ENCODE measurements at regions not wholly inside any gene's neighbourhood (a gene's known extent, or its start where the extent isn't known, plus 50 kb on each side); places are given as distances from the start of the nearest gene placed in this dataset.

DNA sequence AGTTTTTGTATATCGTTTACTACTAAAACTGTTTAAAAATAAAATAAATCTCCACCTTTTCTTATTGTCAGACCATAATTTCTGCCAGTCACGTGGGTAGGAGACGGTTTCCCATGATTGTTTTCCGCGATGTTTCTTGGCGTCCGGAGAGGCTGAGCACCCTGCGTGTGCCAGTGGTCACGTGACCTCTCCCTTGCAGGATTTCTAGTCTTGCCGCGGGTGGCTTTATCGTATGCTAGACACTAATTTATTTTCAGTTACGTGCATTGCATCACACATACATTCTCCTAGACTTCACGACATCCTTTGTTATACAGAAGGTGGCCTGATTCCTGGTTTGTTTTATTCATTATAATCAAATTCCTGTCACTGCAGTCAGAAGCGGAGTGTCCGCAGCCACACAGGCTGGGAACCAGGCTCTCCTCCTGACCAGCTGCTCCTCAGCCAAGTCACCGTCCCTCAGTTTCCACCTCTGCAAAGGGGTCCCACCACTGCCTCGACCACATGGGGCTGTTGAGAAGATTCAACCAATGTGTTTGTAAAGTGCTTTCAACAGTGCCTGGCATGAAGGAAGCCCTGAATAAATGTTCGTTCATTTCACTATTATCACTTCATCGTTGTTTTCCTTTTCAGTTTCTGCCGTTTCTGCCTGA lies 203.2 kb upstream of the PPP2R2D start:
- no peak overlapping the region for H2AFZ ChIP-seq (ENCODE audit: low read depth, low read length)
- CTCF ChIA-PET, result no interaction called here
- TF ChIP-seq, protein P1, sequence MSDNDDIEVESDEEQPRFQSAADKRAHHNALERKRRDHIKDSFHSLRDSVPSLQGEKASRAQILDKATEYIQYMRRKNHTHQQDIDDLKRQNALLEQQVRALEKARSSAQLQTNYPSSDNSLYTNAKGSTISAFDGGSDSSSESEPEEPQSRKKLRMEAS (IDR thresholded peaks at IDR 0.05; ENCODE audit: insufficient read depth, insufficient read length), result no peak
- TF ChIP-seq GATA2 (IDR thresholded peaks at IDR 0.05; ENCODE audit: insufficient read depth, insufficient read length, low read depth, low read length), result no peak
- no peak for TF ChIP-seq JUN (IDR thresholded peaks at IDR 0.05; ENCODE audit: borderline replicate concordance, insufficient read depth, insufficient read length, low read depth)
- no peak overlapping the region for H3K4me2 ChIP-seq (ENCODE audit: insufficient read depth, low read length)
- H3K27ac ChIP-seq (ENCODE audit: insufficient read depth, low read depth, low read length), result no peak overlapping the region
- no peaks in the 10 kb centered on the region for H3K27me3 ChIP-seq (ENCODE audit: control insufficient read depth in 2 of 2, insufficient read depth in 2 of 2, low read length in 2 of 2)
- no peaks in the 10 kb centered on the region for H4K20me1 ChIP-seq (replicated peaks; ENCODE audit: control insufficient read depth, extremely low read depth, insufficient read depth, low read length)
- no peak overlapping the region for H3K9ac ChIP-seq (replicated peaks; ENCODE audit: extremely low read depth, insufficient read depth, low read length)
- H3K36me3 ChIP-seq (ENCODE audit: control insufficient read depth in 2 of 2, extremely low read depth in 1 of 2, insufficient read depth in 2 of 2, low read length in 2 of 2), result no peaks in the 10 kb centered on the region
- intact Hi-C loops (cut with micrococcal nuclease), result no loop called here
- no peak overlapping the region for H3K4me3 ChIP-seq (replicated peaks in 1 of 3; ENCODE audit: insufficient read depth in 1 of 3, low read depth in 1 of 3, low read length in 3 of 3)
- H3K9me1 ChIP-seq (replicated peaks; ENCODE audit: control insufficient read depth, extremely low read depth, insufficient read depth, low read length), result no peaks in the 10 kb centered on the region
- no peak for FAIRE-seq
- dilution Hi-C loops (cut with MboI; ENCODE audit: extremely low pct_ligation_motif_present, low sequenced_read_pairs), result no loop called here
- H3K9me3 ChIP-seq (replicated peaks; ENCODE audit: control insufficient read depth, insufficient read depth, low read length), result peaks cover 5% of the 10 kb centered on the region
- BruUV-seq (replicated peaks), result no TSS peak
- DNase-seq (ENCODE audit: low read depth, low spot score), result no peak
- POLR2A ChIA-PET, result no interaction called here
- no peaks in the 10 kb centered on the region for H3K4me1 ChIP-seq (ENCODE audit: control insufficient read depth, extremely low read depth, insufficient read depth, low read length)
- no peaks in the 10 kb centered on the region for H3K79me2 ChIP-seq (ENCODE audit: control insufficient read depth, insufficient read depth, low read length)

GRCh38 chr10:131698232-131698631 lies 202.6 kb upstream of the PPP2R2D start:
- dilution Hi-C loops (cut with MboI; ENCODE audit: extremely low pct_ligation_motif_present, low sequenced_read_pairs) (no loop called here), intact Hi-C loops (cut with micrococcal nuclease) (no loop called here)
- Histone ChIP-seq H3K9me3 (replicated peaks; ENCODE audit: control insufficient read depth, insufficient read depth, low read length) (peaks cover 5% of the 10 kb centered on the region), H3K27me3 (ENCODE audit: control insufficient read depth in 2 of 2, insufficient read depth in 2 of 2, low read length in 2 of 2) (no peaks in the 10 kb centered on the region), H3K9ac (replicated peaks; ENCODE audit: extremely low read depth, insufficient read depth, low read length) (no peak overlapping the region), H2AFZ (ENCODE audit: low read depth, low read length) (no peak overlapping the region), H3K4me3 (replicated peaks in 1 of 3; ENCODE audit: insufficient read depth in 1 of 3, low read depth in 1 of 3, low read length in 3 of 3) (no peak overlapping the region), H3K4me2 (ENCODE audit: insufficient read depth, low read length) (no peak overlapping the region), H4K20me1 (replicated peaks; ENCODE audit: control insufficient read depth, extremely low read depth, insufficient read depth, low read length) (no peaks in the 10 kb centered on the region), H3K4me1 (ENCODE audit: control insufficient read depth, extremely low read depth, insufficient read depth, low read length) (no peaks in the 10 kb centered on the region), H3K36me3 (ENCODE audit: control insufficient read depth in 2 of 2, extremely low read depth in 1 of 2, insufficient read depth in 2 of 2, low read length in 2 of 2) (no peaks in the 10 kb centered on the region), H3K9me1 (replicated peaks; ENCODE audit: control insufficient read depth, extremely low read depth, insufficient read depth, low read length) (no peaks in the 10 kb centered on the region), H3K79me2 (ENCODE audit: control insufficient read depth, insufficient read depth, low read length) (no peaks in the 10 kb centered on the region), H3K27ac (ENCODE audit: insufficient read depth, low read depth, low read length) (no peak overlapping the region)
- TF ChIP-seq JUN (IDR thresholded peaks at IDR 0.05; ENCODE audit: borderline replicate concordance, insufficient read depth, insufficient read length, low read depth) (no peak), MYC (IDR thresholded peaks at IDR 0.05; ENCODE audit: low read depth, low read length) (no peak), GATA2 (IDR thresholded peaks at IDR 0.05; ENCODE audit: insufficient read depth, insufficient read length, low read depth, low read length) (no peak), POLR2AphosphoS5 (IDR thresholded peaks at IDR 0.05; ENCODE audit: insufficient read depth, low read depth, low read length) (no peak), EZH2 (IDR thresholded peaks at IDR 0.05; ENCODE audit: borderline replicate concordance, low read depth, low read length, severe bottlenecking) (no peak), FOS (IDR thresholded peaks at IDR 0.05; ENCODE audit: borderline replicate concordance, insufficient read depth, low read length) (no peak), CTCF (IDR thresholded peaks at IDR 0.05; ENCODE audit: extremely low read depth in 1 of 2, insufficient read depth in 1 of 2, low read depth in 1 of 2, low read length in 2 of 2) (no peak), POLR2A (IDR thresholded peaks at IDR 0.05; ENCODE audit: low read depth, low read length) (no peak)
- TF ChIP-seq, protein P1 (IDR thresholded peaks at IDR 0.05; ENCODE audit: insufficient read depth, insufficient read length), result no peak
- no peak for FAIRE-seq
- DNase-seq (ENCODE audit: low read depth, low spot score), result no peak
- CTCF ChIA-PET, result no interaction called here
- POLR2A ChIA-PET, result no interaction called here
- no TSS peak for BruUV-seq (replicated peaks)
